ENCODE measurements at regions not wholly inside any gene's neighbourhood (a gene's known extent, or its start where the extent isn't known, plus 50 kb on each side); places are given as distances from the start of the nearest gene placed in this dataset.

DNA sequence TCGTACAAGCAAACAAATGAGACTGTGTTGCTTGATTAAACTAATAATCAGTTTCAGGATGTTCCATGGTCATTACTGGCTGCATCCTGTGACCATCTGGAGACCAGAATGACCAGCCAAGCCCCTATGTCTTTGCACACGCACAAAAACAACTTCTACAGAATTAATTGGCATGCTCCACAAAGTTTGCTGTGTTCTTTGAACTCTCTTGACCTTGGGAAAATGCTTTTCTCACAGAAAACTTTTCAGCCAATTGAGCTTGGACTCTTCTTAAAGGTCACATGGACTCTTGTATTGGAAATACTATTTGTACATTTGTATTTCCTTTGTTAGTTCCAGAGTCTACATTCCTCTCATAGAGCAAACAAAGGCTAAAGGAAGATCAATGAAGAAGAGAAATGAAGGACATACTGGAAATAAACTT is 147.8 kb downstream of the ARRDC3 start:
- no peak for DNase-seq
- Histone ChIP-seq H3K27me3 (ENCODE audit: control insufficient read depth, insufficient read depth, low read length) (no peaks in the 10 kb centered on the region), H3K9me3 (ENCODE audit: control insufficient read depth in 2 of 2, low read length in 2 of 2) (no peaks in the 10 kb centered on the region), H3K27ac (ENCODE audit: insufficient read depth, low read length, poor library complexity, severe bottlenecking) (no peak overlapping the region), H3K4me1 (ENCODE audit: control insufficient read depth, insufficient read depth, low read length, poor library complexity, severe bottlenecking) (no peaks in the 10 kb centered on the region), H3K4me3 (ENCODE audit: low read depth, low read length) (no peak overlapping the region), H3K36me3 (ENCODE audit: control insufficient read depth, insufficient read depth, low read length) (no peaks in the 10 kb centered on the region)
- Mint-ChIP-seq H3K27me3 (peaks cover 5% of the 10 kb centered on the region), H3K9me3 (peaks cover 0 to 5% (median 0%) of the 10 kb centered on the region in 7 donors), H3K36me3 (no peaks in the 10 kb centered on the region), H3K4me1 (no peaks in the 10 kb centered on the region), H3K4me3 (no peak overlapping the region), H3K27ac (no peak overlapping the region)
- ATAC-seq (ENCODE audit: low read depth in 2 of 2), result no peak

DNA sequence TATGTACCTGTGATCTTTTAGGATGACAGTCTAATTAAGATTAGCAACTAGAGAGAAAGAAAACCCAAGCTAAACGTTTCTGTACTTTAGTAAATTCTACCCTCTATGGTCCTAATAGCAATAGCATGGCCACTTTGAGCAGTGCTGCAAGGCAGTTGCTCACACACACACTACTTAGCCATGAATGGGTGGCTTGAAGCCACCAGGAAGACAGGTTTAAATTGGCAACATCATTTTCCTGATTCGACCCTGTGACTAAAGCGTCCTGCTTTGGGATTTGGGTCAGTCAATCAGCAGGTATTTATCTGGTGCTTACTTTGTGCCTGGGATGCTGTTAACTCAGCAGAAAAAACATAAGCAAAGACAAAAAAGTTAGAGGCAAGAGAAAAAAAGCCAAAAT is 150.6 kb downstream of the ARRDC3 start:
- peaks cover 0 to 11% (median 6%) of the 10 kb centered on the region in 7 donors for H3K9me3 Mint-ChIP-seq
- Histone ChIP-seq H3K4me3 (ENCODE audit: low read depth, low read length) (no peak overlapping the region), H3K27ac (ENCODE audit: insufficient read depth, low read length, poor library complexity, severe bottlenecking) (no peak overlapping the region), H3K9me3 (ENCODE audit: control insufficient read depth in 2 of 2, low read length in 2 of 2) (peaks cover 5 to 11% of the 10 kb centered on the region in 2 experiments), H3K4me1 (ENCODE audit: control insufficient read depth, insufficient read depth, low read length, poor library complexity, severe bottlenecking) (no peaks in the 10 kb centered on the region), H3K27me3 (ENCODE audit: control insufficient read depth, insufficient read depth, low read length) (no peaks in the 10 kb centered on the region), H3K36me3 (ENCODE audit: control insufficient read depth, insufficient read depth, low read length) (no peaks in the 10 kb centered on the region)
- DNase-seq (no peak), ATAC-seq (ENCODE audit: low read depth in 2 of 2) (no peak)
- H3K36me3 Mint-ChIP-seq, result peaks cover 3% of the 10 kb centered on the region
- H3K27me3 Mint-ChIP-seq, result peaks cover 9% of the 10 kb centered on the region
- H3K4me3 Mint-ChIP-seq, result no peak overlapping the region
- H3K27ac Mint-ChIP-seq, result peak overlapping the region in 1 of 3 donors; percentile 74
- no peaks in the 10 kb centered on the region for H3K4me1 Mint-ChIP-seq

DNA sequence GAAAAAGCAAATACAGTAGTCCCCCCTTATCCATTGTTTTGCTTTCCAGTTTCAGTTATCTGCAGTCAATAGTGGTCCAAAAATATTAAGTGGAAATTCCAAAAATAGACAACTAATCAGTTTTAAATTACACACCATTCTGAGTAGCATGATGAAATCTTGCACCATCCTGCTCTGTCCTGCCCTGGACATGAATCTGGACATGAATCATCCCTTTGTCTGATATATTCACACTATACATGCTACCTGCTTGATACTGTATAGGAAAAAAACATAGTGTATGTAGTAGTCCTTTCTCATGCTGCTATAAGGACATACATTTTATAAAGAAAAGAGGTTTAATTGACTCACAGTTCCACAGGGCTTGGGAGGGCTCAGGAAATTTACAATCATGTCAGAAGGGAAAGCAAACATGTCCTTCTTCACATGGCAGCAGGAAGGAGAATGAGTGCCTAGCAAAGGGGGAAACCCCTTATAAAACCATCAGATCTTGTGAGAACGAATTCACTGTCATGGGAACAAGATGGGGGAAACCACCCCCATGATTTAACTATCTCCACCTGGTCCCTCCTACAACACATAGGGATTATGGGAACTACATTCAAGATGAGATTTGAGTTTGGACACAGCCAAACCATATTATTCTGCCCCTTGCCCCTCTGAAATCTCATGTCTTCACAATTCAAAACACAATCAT is 153.9 kb downstream of the ARRDC3 start:
- H3K27ac Mint-ChIP-seq, result no peak overlapping the region
- Histone ChIP-seq H3K4me3 (ENCODE audit: low read depth, low read length) (no peak overlapping the region), H3K4me1 (ENCODE audit: control insufficient read depth, insufficient read depth, low read length, poor library complexity, severe bottlenecking) (no peaks in the 10 kb centered on the region), H3K27ac (ENCODE audit: insufficient read depth, low read length, poor library complexity, severe bottlenecking) (no peak overlapping the region), H3K9me3 (ENCODE audit: control insufficient read depth in 2 of 2, low read length in 2 of 2) (peaks cover 5 to 11% of the 10 kb centered on the region in 2 experiments), H3K36me3 (ENCODE audit: control insufficient read depth, insufficient read depth, low read length) (no peaks in the 10 kb centered on the region), H3K27me3 (ENCODE audit: control insufficient read depth, insufficient read depth, low read length) (peaks cover 2% of the 10 kb centered on the region)
- H3K4me3 Mint-ChIP-seq, result no peak overlapping the region
- no peak for DNase-seq
- no peak for ATAC-seq (ENCODE audit: low read depth in 2 of 2)
- H3K27me3 Mint-ChIP-seq, result peaks cover 23% of the 10 kb centered on the region
- no peaks in the 10 kb centered on the region for H3K4me1 Mint-ChIP-seq
- H3K36me3 Mint-ChIP-seq, result peaks cover 3% of the 10 kb centered on the region
- peaks cover 0 to 11% (median 6%) of the 10 kb centered on the region in 7 donors for H3K9me3 Mint-ChIP-seq

DNA sequence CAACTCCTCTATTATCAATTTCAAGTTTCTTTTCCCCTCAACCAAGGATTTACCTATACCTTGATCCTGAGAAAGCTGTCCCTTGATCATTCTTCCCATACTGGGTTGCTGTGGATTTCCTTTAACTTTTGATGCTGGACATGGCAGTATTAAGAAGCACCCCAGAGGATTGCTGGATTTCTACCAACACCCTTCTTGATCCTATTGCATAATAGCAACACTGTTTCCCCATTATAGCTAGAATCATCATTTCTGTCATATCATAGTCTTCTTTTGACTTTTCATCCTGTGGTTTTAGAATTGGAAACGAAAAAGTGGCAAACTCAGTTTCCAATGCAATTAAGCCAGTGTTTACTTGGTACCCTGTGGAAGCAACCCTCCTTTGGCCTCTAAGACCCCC is 154.9 kb downstream of the ARRDC3 start:
- ATAC-seq (ENCODE audit: low read depth in 2 of 2) (no peak), DNase-seq (no peak)
- H3K4me3 ChIP-seq (ENCODE audit: low read depth, low read length), result no peak overlapping the region
- peaks cover 5 to 11% of the 10 kb centered on the region in 2 experiments for H3K9me3 ChIP-seq (ENCODE audit: control insufficient read depth in 2 of 2, low read length in 2 of 2)
- H3K4me1 ChIP-seq (ENCODE audit: control insufficient read depth, insufficient read depth, low read length, poor library complexity, severe bottlenecking), result no peaks in the 10 kb centered on the region
- peaks cover 2% of the 10 kb centered on the region for H3K27me3 ChIP-seq (ENCODE audit: control insufficient read depth, insufficient read depth, low read length)
- Mint-ChIP-seq H3K4me1 (no peaks in the 10 kb centered on the region), H3K9me3 (peaks cover 0 to 11% (median 6%) of the 10 kb centered on the region in 7 donors), H3K27me3 (peaks cover 23% of the 10 kb centered on the region), H3K36me3 (peaks cover 3% of the 10 kb centered on the region), H3K4me3 (no peak overlapping the region), H3K27ac (no peak overlapping the region)
- H3K27ac ChIP-seq (ENCODE audit: insufficient read depth, low read length, poor library complexity, severe bottlenecking), result no peak overlapping the region
- H3K36me3 ChIP-seq (ENCODE audit: control insufficient read depth, insufficient read depth, low read length), result no peaks in the 10 kb centered on the region

DNA sequence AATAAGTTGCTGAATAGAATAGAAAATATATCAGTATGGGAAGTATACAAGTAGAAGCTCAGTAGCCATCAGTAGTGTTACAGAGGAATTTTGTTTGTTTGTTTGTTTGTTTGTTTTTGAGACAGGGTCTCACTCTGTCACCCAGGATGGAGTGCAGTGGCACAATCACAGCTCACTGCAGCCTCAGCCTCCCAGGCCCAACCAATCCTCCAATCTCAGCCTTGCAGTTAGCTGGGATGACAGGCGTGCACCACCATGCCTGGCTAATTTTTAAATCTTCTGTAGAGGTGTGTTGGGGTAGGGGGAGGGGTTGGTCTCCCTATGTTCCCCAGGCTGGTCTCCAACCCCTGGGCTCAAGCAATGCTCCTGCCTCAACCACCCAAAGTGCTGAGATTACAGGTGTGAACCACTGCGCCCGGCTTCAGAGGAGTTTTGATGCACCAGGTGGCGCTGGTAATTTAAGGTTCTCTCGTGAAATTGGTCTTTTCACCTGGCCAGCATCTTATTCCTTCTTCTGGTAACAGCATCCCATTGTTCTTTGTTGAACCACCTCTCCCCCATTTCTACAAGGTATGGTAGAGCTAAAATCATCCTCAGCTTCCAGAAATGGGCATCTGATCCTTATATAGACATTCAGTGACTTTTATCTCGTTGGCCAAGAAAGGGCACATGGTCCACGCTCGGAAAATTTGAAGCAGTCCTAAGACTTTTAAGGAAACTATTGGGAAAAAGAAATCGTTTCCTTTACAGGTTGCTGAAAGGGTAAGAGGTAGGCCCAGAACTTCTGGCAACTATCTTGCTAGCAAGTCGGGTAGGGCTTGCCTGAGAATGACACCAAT is 157.1 kb downstream of the ARRDC3 start:
- H3K9me3 ChIP-seq (ENCODE audit: control insufficient read depth in 2 of 2, low read length in 2 of 2), result peaks cover 5 to 11% of the 10 kb centered on the region in 2 experiments
- no peaks in the 10 kb centered on the region for H3K36me3 ChIP-seq (ENCODE audit: control insufficient read depth, insufficient read depth, low read length)
- H3K27me3 Mint-ChIP-seq, result peaks cover 27% of the 10 kb centered on the region
- H3K4me1 ChIP-seq (ENCODE audit: control insufficient read depth, insufficient read depth, low read length, poor library complexity, severe bottlenecking), result no peaks in the 10 kb centered on the region
- peak in 1 of 2 donors; percentile 45 for ATAC-seq (ENCODE audit: low read depth in 2 of 2)
- H3K9me3 Mint-ChIP-seq, result peaks cover 0 to 11% (median 6%) of the 10 kb centered on the region in 7 donors
- no peak overlapping the region for H3K27ac ChIP-seq (ENCODE audit: insufficient read depth, low read length, poor library complexity, severe bottlenecking)
- no peak overlapping the region for H3K4me3 ChIP-seq (ENCODE audit: low read depth, low read length)
- peak overlapping the region in 1 of 3 donors; percentile 52 for H3K27ac Mint-ChIP-seq
- no peaks in the 10 kb centered on the region for H3K4me1 Mint-ChIP-seq
- peak; percentile 44 to 75 (median 57) for DNase-seq
- H3K27me3 ChIP-seq (ENCODE audit: control insufficient read depth, insufficient read depth, low read length), result peaks cover 2% of the 10 kb centered on the region
- H3K36me3 Mint-ChIP-seq, result peaks cover 3% of the 10 kb centered on the region
- H3K4me3 Mint-ChIP-seq, result peak overlapping the region in 1 of 4 donors; percentile 12

DNA sequence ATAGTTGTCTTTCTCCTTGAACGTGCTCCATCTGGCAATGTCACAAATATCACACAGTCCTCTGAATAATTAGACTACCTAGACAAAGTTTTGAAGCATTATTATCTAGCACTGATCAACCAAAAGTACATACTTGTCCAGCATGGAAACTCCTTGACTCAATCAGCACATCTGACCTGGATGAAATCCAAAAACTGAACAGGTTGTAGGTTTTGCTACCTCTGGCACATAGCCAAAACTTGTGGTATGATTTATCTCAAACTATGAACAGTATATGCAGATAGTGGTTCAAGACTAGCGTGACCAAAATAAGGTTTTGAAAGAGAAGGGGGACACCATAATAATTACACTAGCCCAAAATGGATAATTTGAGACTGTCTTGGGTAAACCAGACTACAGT is 158.1 kb downstream of the ARRDC3 start:
- no peak overlapping the region for H3K27ac ChIP-seq (ENCODE audit: insufficient read depth, low read length, poor library complexity, severe bottlenecking)
- peaks cover 5 to 11% of the 10 kb centered on the region in 2 experiments for H3K9me3 ChIP-seq (ENCODE audit: control insufficient read depth in 2 of 2, low read length in 2 of 2)
- no peaks in the 10 kb centered on the region for H3K4me1 ChIP-seq (ENCODE audit: control insufficient read depth, insufficient read depth, low read length, poor library complexity, severe bottlenecking)
- Mint-ChIP-seq H3K27ac (no peak overlapping the region), H3K36me3 (peaks cover 3% of the 10 kb centered on the region), H3K27me3 (peaks cover 23% of the 10 kb centered on the region), H3K4me3 (no peak overlapping the region), H3K9me3 (peaks cover 0 to 10% (median 6%) of the 10 kb centered on the region in 7 donors), H3K4me1 (peaks cover 0 to 1% (median 0%) of the 10 kb centered on the region in 4 donors)
- H3K36me3 ChIP-seq (ENCODE audit: control insufficient read depth, insufficient read depth, low read length), result no peaks in the 10 kb centered on the region
- DNase-seq, result no peak
- no peak overlapping the region for H3K4me3 ChIP-seq (ENCODE audit: low read depth, low read length)
- H3K27me3 ChIP-seq (ENCODE audit: control insufficient read depth, insufficient read depth, low read length), result peaks cover 2% of the 10 kb centered on the region
- no peak for ATAC-seq (ENCODE audit: low read depth in 2 of 2)

DNA sequence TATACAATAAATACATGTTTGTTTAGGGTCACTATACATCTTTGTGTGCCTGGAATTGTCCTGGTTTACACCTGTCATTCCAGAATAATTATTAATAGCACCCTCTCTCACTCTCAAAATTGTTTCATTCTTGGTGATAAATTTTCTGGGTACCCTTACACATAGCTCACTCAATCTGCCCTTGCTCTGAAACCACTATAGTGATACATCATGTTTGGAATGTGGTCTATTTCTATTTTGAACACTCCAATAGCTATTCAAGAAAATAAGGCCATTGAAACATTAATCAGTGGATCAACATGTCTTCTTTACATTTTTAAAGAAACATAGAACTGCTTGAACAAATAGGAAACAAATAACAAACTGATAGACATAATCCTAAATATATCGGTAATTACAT is 158.7 kb downstream of the ARRDC3 start:
- no peak overlapping the region for H3K27ac Mint-ChIP-seq
- H3K9me3 ChIP-seq (ENCODE audit: control insufficient read depth in 2 of 2, low read length in 2 of 2), result peaks cover 5 to 7% of the 10 kb centered on the region in 2 experiments
- H3K27me3 Mint-ChIP-seq, result peaks cover 23% of the 10 kb centered on the region
- peaks cover 3% of the 10 kb centered on the region for H3K36me3 Mint-ChIP-seq
- DNase-seq (no peak), ATAC-seq (ENCODE audit: low read depth in 2 of 2) (no peak)
- no peak overlapping the region for H3K4me3 ChIP-seq (ENCODE audit: low read depth, low read length)
- H3K4me1 ChIP-seq (ENCODE audit: control insufficient read depth, insufficient read depth, low read length, poor library complexity, severe bottlenecking), result no peaks in the 10 kb centered on the region
- no peaks in the 10 kb centered on the region for H3K36me3 ChIP-seq (ENCODE audit: control insufficient read depth, insufficient read depth, low read length)
- no peak overlapping the region for H3K27ac ChIP-seq (ENCODE audit: insufficient read depth, low read length, poor library complexity, severe bottlenecking)
- peaks cover 0 to 6% (median 4%) of the 10 kb centered on the region in 7 donors for H3K9me3 Mint-ChIP-seq
- H3K4me1 Mint-ChIP-seq, result peaks cover 0 to 1% (median 0%) of the 10 kb centered on the region in 4 donors
- H3K27me3 ChIP-seq (ENCODE audit: control insufficient read depth, insufficient read depth, low read length), result peaks cover 2% of the 10 kb centered on the region
- no peak overlapping the region for H3K4me3 Mint-ChIP-seq

Measured in CD4-positive, CD25-positive, alpha-beta regulatory T cell (primary cell).